ENCODE measurements at regions not wholly inside any gene's neighbourhood (a gene's known extent, or its start where the extent isn't known, plus 50 kb on each side); places are given as distances from the start of the nearest gene placed in this dataset.

DNA sequence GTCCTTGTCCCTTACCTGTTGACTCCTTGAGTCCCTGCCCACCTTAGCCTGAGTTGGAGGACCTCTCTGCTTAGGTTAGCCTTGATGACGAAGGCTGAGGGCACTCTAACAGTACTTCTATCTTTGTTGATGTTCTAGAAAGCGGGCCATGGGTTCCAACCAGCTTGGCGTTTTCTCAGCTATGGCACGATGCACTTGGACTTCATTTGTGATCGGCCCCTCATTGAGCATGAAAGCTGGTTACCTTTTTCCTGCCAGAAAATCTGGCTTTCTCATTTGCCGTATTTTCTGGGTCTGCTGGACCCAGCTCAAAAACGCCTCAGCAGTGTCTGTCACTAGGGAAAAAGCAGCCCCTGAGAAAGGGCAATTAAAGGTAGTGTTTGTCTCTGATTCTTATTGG is 290.8 kb downstream of the EMP1 start:
- no peak for DNase-seq

DNA sequence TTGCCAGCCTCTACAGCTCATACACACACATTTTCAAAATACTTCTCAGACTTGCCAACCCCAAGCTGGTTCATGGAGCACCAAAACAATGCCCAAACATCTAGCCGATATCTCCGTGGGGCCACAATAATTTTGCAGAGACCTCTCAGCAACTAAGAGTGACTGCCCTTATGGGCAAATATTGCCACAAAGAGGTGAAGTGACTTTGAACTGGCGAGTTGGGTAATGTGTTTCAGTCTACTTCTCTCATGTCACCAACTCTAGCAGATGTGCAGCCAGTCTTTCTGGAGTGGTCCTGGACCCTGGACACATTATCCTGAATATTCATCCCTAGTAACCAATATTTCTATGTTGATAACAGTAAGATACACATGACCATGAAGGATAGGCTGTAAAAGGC is 290.3 kb downstream of the EMP1 start:
- no peak for DNase-seq

DNA sequence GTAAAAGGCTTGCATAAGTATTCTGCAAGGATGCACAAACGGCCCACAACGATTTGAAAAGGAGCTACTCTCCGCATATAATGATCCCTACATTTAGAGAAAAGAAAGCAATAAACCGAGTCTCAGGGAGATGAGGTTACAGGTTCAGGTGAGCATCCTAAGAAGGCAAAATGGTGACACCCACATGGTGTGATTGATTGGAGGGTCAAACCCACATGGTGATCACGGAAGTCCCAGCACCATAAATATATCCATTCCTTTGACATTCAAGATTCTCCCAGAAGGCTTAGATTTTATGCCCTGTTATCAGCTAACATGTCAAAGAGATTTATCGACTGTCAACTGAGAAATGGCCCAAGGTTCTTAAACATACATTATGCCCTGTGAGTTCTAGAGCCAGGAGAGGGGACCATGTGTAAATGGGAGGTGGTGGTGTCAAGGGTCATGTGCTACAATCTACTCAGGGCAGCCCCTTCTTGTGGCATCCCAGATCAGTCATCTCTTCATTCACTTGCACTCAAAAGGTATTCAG is 282.2 kb downstream of the EMP1 start:
- DNase-seq = no peak

DNA sequence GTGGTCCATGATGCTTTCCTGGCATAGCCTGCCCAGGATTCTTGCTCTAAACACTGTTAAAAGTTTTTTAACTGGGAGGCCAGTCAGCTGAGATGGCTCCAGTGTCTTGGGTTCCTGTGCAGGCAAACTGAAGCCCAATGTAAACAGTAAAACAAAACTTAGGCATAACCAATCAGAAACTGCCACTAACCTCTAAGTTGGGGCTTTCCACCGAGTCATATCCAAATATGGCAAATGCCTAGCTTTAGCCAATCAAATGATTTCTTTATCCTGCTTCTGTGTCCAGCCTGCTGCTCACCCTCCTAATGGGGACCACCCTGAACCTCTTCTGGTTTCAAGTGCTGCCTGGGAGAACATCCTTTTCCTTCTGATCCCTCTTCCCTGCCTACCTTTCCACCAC is 277.9 kb downstream of the EMP1 start:
- DNase-seq = no peak

DNA sequence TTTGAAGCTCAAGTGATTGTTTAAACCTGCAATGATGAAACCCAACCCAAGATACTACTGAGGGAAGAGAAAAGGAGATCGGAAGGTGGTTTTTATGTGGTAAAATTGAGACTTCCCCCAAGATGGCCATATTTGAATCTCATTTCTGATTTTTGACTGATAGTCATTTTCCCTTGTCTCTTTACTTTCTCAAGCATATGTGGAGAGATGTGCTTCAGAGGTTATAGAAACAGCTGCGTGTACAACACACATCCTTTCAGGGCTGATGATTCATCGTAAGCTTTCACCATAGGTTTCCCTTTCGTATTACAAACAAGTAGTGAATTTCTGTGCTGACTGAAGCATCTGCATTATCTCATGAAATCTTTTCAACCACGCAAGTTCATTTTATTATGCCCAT is 276.2 kb downstream of the EMP1 start:
- DNase-seq = no peak

DNA sequence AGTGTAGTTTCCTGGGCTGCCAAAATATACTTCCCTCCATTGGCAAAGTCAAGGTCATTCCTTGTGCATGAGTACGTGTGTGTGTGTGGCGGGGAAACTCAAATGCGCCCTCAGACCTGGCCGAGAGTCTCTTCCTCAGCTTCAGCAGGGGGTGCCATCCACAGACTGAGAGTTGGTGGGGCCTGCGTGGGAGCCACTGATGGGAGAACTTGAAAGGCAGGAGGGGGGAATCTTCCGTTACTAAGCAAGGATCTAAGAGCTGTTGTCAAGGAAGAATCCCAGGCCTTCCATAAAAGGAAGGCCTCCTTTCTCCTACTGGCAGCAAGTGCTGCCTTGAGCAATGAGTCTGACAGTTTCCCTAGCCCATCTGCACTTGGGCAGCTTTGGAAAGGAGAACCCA is 274.9 kb downstream of the EMP1 start:
- no peak for DNase-seq

DNA sequence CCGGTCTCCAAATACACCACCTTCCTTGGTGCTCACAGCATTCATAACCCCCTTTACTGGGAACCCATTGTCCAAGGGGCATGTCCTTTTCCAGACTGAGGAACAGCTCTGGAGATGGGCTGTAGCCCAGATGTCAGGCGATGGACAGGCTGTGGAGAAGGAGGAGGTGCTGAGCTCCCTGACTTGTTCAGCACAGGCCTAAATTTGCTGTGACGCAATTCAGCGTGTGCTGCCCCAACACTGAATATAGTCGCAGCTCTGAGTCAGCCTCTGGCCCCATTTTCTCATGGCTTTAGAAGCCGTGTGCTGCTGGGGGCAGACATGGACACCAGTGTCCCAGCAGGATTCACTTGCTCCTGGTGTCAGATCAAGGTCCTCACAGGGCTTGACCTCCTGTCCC is 269.1 kb downstream of the EMP1 start:
- no peak for DNase-seq

DNA sequence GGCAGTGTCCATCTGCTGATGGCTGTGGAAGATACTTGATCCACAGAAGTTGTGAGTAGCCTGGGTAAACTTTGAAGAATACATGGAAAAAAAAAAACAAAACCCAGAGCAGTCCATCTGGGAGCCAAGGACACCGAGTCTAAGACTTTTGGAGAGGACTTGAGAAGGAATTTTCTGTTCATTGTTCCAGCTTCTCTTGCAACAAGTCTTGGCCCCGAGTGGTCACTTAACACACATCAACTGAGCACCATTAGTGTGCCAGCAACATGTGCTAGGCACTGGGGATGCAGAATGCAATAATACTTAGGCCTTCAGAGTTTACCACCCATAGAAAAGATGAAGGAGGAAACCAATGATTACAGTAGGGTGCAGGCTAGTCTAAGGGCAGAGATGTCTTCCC is 266.7 kb downstream of the EMP1 start:
- no peak for DNase-seq

DNA sequence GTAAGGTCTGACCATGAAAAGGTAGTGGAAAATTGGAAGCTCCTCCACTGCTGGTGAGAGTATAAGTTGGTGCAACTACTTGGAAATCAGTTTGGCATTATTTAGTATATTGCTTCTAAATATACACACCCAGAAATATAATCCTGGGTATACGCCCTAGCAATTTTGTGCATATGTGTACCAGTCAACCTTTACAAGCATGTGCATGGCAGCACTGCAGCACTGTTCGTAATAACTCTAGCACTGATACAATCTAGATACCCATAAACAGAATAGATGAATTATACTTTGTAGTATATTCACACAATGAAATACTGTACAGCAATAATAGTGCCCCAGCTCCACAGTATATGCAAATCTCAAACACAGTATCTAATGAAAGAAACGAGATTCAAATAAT is 265.9 kb downstream of the EMP1 start:
- no peak for DNase-seq

DNA sequence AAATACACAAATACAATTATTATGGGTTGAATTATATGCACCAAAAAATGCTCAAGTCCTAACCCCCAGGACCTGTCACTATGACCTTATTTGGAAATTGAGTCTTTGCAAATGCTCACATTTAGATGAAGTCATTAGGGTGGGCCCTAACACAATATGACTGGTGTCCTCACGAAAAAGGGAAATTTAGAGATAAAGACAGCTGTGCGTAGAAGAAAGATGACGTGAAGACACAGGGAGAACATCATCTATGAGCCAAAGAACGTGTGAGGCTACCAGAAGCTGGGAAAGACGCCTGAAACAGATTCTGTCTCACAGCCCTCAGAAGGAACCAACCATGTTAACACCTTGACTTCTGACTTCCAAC is 259.2 kb downstream of the EMP1 start:
- DNase-seq = no peak

DNA sequence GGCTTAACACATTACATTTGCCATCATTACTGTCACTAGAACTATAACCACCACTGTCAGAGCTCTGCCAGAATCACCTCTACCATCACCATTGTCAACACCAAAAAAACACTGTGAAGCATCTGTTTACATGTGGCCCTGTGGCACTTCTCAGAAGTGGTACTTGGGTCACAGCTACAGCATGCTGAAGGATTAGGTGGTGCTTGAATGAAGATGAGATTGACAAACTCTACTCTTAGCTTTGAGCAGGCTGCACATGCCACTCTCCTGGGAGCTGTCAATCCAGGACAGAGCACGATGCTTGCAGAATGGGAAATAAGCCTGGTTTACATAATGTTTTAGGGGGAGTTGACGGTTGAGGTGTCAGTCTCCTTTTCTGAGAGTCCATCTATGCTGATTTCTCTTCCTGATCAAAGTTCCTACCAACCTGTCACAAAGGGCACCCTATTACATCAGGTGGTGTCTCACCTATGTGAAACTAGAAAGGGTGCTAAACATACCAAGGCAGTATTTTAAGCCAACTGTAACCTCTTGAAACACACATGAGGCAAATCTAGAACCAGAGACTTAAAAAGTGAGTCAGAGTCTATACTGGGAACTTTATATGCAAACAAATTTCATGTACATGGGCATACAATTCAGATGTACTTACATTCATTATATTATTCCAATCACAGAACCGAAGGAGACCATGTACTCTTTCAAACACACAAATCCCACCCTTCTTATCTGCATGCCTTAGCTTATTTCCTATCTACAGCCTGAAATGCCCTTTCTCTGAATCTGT is 258.7 kb downstream of the EMP1 start:
- no peak for DNase-seq

DNA sequence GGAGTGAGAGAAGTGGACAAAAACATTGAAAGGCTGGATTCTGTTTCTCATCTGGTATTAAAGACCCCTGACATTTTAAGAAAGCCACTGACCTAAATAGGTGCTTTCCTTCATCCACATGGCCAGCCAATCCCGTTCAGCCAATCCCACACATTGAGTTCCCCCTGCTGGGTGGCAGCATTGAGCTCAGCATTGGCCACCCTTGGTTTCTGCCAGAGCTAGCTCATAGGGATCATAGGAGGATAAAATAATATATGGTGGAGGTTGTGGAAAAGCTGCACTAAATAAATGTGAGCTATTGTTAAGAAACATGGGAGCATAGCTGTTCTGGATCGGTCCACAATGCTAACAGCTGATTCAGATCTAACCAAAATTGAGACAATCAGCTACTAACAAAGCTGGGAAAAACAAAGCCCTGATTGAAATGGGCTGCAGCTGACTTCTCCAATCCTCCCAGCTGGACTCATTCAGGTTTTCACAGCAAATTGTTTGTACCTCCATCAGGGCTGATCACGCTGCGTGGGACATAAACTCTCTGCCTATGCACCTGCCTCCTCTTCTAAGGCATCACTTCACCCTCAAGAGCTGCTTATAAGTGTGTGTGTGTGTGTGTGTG is 256.5 kb downstream of the EMP1 start:
- no peak for DNase-seq

DNA sequence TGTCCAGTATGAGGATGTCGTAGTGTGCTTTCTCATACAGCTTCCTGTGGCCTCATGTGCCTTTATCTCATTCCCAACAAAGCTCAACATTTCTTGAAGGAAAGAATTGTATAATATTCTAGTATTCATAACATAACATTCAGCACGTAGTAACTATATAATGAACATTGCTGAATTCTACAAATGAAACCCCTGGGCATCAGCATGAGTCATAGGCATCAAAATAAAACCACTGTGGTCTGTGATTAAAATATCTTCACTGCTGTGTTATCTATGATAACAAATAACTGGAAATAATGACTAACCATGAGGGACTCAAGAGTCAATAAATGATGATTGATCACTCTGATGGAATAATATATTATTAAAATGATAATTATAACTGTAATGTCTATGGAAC is 255.2 kb downstream of the EMP1 start:
- no peak for DNase-seq

DNA sequence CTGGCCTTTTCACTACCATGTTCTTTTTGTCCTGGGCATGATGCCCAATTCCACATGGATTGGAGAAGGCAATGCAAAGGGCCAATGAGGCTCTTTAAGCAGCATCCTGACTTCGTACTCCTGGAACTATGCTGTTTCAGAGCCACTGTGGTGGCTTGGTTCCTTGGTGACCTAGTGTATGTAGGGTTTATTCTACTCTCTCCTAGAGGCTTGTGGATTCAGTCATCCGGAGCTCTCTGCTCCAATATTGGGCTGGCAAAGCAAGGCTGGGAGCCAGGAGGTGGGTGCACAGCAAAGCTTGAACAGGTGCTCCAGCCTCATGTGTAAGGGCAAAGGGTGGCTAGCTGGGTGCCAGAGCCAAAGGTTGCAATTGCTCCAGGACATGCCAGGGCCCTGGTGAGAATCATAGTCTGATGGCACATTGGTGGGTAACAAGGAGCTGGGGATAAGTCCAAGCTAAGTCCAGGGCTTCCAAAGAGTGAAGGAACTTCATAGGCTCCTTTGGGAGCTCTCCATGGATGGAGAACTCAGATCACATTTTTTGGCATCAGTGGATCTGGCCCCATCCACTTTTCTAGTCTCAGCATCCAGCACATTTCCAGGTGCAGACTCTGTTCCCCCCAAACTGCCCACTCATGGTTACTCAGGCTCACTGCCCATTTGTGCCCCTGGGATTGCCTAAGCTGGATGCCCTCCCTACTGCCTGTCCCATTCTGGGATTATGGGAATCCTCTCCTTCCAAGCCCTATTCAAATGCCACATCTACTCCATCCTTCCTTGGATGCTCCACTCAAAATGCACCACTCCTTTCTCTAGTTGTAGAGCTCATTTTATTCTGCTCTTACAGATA is 253.9 kb downstream of the EMP1 start:
- DNase-seq = no peak

DNA sequence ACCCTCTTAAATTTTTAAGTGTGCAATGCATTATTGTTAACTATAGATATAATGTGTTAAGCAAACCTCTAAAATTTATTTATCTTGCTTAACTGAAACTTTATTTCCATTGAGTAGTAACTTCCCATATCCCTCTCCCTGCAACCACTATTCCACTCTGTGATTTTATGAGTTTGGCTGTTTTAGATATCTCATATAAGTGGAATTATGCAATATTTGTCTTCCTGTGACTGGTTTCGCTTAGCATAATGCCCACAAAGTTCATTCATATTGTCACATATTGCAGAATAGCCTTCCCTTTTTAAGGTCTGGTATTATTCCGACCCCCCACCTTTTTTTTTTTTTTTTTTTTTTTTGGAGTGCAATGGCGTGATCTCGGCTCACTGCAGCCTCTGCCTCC is 247.6 kb downstream of the EMP1 start:
- no peak for DNase-seq

DNA sequence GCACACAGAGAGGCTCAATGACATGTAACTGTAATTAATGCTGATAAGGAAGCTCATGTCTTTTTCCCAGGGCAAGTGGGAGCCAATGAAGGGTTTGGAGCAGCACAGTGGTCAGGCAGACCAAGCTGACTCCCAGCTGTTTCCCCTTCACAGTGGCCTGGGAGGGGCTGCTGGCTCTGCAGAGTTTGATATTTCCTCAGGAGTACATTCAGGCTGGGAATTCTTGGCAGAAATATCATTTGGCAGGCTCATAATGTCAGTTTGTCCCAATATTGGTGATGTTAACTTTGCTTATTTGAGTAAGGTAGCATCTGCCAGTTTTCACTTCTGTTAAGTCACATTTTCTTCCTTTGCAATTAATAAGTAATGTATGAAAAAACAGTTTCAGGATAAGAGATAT is 247.0 kb downstream of the EMP1 start:
- no peak for DNase-seq

DNA sequence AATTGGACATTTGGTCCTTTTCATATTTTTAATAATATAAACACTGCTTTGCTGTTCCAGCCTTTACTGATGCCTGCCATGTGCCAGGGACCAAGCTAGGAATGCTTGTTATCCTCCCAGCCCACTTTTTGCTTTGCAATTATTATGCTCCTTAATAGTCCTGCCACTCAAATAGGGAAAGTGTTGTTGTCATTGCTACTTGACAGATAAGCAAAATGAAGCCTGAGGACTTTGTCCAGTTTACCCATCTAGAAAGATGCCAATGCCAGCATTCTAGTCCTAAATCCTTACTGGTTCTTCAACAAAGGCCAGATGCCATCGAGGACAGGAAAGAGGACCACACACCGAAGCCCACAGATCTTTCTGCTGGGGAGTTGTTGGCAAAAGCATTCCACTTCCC is 246.5 kb downstream of the EMP1 start:
- no peak for DNase-seq

DNA sequence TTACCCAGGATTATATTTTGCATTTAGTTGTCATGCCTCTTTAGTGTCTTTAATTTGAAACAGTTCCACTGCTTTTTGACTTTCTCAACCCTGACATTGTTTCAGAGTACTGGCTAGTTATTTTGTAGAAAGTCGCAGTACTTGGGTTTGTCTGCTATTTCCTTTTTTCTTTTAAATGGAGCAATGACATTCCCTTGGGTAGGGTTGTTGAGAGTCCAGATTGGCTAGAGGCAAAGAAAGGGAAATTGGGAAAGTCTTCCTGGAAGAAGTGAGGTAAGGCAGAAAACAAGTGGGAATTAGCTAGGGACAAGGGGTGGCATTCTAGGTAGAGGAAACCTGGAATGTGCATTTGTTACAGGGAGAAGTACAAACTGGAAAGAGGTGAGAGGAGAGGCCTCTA is 245.9 kb downstream of the EMP1 start:
- no peak for DNase-seq

DNA sequence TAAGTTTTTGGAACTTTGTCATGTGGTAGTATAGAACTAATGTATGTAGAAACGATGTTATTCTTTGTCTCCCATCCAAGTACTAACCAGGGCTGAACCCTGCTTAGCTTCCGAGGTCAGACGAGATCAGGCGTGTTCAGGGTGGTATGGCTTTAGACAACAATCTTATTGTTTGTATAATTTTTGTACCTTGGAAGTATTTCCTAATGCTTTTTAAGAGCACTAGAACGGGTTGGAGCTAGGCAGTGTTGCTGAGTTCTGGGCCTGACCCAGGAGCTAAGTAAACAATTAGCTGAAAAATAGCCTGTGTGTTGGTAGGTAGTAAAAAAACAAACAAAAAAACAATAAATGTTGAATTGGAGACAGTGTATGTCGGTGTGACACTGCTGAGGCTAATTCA is 244.3 kb downstream of the EMP1 start:
- no peak for DNase-seq

DNA sequence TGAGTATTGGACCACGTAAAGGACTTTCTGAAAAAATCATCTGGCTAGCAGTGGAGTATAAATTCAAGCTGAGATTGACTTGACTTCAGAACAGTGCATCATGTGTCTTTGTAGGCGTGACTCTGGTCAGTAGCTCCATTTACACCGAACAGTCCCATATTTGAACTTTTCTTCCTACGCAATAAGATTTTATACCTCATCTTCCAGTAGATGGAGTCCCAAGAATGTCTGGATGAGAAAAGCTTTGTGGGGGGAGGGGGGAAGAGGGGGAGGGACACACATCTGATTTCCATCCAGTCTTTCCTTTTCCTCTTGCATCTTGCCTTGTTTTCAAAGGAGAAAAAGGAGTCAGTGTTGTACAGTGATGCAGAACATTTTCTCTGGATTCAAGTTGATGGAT is 241.0 kb downstream of the EMP1 start:
- DNase-seq = no peak

DNA sequence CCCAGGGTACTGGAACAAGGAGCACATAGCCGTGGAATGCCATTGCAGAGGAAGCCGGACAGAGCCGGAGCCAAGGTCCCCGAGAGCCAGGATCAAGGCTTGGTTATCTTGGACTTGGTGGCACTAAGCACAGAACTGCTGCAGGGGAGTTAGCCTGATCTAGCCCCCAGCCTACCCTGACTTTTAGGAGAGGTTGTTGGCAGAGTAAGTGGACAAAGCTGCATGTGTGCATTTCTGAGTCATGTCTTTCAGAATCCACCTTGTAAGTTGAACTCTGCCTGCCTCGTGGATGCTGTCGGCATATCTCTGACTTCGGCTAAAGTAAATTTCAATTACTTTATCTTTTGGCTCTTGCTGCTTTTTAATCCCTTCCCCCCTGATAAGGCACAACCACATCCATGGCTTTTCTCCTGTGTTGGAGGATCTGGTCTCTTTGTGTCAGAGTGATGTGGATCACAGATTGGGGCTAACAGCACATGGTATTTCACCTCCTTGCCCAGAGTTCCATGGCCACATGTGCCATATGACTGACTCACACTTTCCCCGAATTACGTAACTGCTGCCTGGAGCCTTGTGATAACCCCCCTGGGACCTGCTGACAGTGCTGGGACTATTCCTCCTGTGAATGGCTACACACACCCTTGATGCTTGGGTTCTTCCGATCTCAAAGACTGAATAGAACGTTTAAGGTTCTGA is 240.3 kb downstream of the EMP1 start:
- DNase-seq = no peak

DNA sequence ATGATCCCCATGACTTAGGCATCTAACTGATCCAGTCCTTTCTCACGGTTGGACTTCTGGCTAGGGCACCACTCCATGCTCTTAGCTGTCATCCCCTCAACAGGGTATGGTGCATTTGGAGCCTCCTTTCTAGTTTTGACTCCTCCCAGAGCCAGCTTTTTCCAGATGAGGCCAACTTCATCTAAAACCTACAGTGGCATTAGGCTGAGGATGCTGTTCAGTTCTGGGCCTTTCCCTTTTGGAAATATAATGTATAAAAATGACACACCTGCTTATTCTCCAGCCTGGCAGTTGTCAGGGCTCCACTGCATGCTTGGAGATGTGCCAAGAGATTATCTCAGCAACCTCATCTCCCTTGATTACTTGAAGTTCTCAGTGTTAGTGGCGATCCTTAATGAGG is 239.7 kb downstream of the EMP1 start:
- no peak for DNase-seq

DNA sequence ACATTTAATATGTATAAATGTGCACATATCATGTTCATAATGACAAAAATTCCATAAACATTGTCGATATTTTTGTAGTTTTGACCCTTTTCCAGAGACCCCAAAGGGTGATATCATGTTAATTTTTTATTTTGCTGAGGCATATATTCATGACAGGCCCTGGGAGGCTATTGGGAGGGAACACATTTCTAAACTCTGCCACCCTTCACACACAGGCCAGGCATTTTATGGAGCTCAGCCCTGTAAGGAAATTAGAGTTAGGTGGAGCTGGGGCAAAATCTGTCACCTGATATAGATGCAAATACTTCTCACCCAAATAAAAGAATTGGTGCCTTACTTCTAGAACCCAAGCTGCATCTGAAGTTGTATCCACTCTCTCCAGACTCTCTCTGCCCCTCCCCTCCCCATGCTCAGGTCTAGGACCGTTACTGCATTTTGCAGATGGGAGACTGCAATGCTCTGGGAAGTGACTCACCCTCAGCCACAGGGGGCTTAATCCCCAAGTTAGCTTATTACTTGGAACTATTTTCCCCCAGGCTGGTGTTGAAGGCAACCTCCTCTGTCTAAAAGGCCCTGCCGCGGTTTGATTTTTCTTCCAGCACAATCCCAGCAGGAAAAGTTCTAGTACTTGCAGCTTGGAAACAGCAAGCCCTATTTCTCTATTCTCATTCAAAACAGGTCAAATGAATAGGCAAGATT is 238.9 kb downstream of the EMP1 start:
- DNase-seq = no peak

All from effector CD8-positive, alpha-beta T cell (primary cell).